IPS-NIHi7 (cell line): ENCODE measurements at regions not wholly inside any gene's neighbourhood (a gene's known extent, or its start where the extent isn't known, plus 50 kb on each side); places are given as distances from the start of the nearest gene placed in this dataset.
A peak's percentile ranks its signal among the peaks of the same experiment; 100 is the strongest.
"Not testable (repeated sequence)": the region's sequence is repeated elsewhere in the genome, so short reads cannot be mapped to it uniquely, and the experiment has no call there.

ENCODE experiments used
- DNase-seq: peaks from one replicate; pipeline ENCODE4 v3.0.0; 2012; ENCODE audit warnings: mixed read lengths; ENCODE audit errors: extremely low spot score

GRCh38 chr13:48583859-48584311, 51.0 kb upstream of the RCBTB2 start:
- no peak for DNase-seq

GRCh38 chr13:48585456-48585840, 52.6 kb upstream of the RCBTB2 start:
- no peak for DNase-seq

GRCh38 chr13:48586591-48587103, 53.8 kb upstream of the RCBTB2 start:
- DNase-seq: no peak

- no peak for DNase-seq
Observed at GRCh38 chr13:48588120-48588519, 55.2 kb upstream of the RCBTB2 start.

- DNase-seq: no peak
Observed at GRCh38 chr13:48590141-48590901, 57.4 kb upstream of the RCBTB2 start.

- DNase-seq: not testable (repeated sequence)
Observed at GRCh38 chr13:48591124-48591872, 58.4 kb upstream of the RCBTB2 start.

GRCh38 chr13:48591889-48592687, 59.2 kb upstream of the RCBTB2 start:
- DNase-seq: no peak

- no peak for DNase-seq
Observed at GRCh38 chr13:48592688-48593049, 59.8 kb upstream of the RCBTB2 start.

GRCh38 chr13:48593536-48593935, 60.2 kb upstream of the CYSLTR2 start:
- DNase-seq: no peak

- DNase-seq: no peak
Observed at GRCh38 chr13:48594096-48594815, 59.5 kb upstream of the CYSLTR2 start.

- peak; percentile 67 for DNase-seq
Observed at GRCh38 chr13:48595431-48596429, 58.0 kb upstream of the CYSLTR2 start.

GRCh38 chr13:48600374-48601364, 53.1 kb upstream of the CYSLTR2 start:
- peak; percentile 22 for DNase-seq

- DNase-seq: no peak
Observed at GRCh38 chr13:48602296-48603016, 51.3 kb upstream of the CYSLTR2 start.

GRCh38 chr13:48603375-48603774, 50.4 kb upstream of the CYSLTR2 start:
- no peak for DNase-seq
